Ishikawa (cell line): ENCODE measurements at regions not wholly inside any gene's neighbourhood (a gene's known extent, or its start where the extent isn't known, plus 50 kb on each side); places are given as distances from the start of the nearest gene placed in this dataset.

Experiments
- CEBPB ChIP-seq: IDR thresholded peaks from 2 replicates; pipeline ENCODE4 v1.6.1; 2012
- CREB1 ChIP-seq: IDR thresholded peaks from 2 replicates; pipeline ENCODE4 v1.6.1; 2012; ENCODE audit warnings: low read depth
- EGR1 ChIP-seq: IDR thresholded peaks from 2 replicates; pipeline ENCODE4 v1.6.1; 2012
- EP300 ChIP-seq: IDR thresholded peaks from 2 replicates; pipeline ENCODE4 v1.6.1; 2012; ENCODE audit warnings: borderline replicate concordance
- FOXM1 ChIP-seq: IDR thresholded peaks from 2 replicates; pipeline ENCODE4 v1.6.1; 2012; ENCODE audit warnings: low read depth, borderline replicate concordance
- NFIC ChIP-seq: IDR thresholded peaks from 2 replicates; pipeline ENCODE4 v1.6.1; 2012
- RAD21 ChIP-seq: IDR thresholded peaks from 2 replicates; pipeline ENCODE4 v1.6.1; 2012; ENCODE audit warnings: low read depth
- REST ChIP-seq: IDR thresholded peaks from 2 replicates; pipeline ENCODE4 v1.6.1; 2012; ENCODE audit warnings: low read depth, mild to moderate bottlenecking
- TAF1 ChIP-seq: IDR thresholded peaks from 2 replicates; pipeline ENCODE4 v1.6.1; 2012; ENCODE audit warnings: low read depth, mild to moderate bottlenecking
- TCF12 ChIP-seq: IDR thresholded peaks from 2 replicates; pipeline ENCODE4 v1.6.1; 2012; ENCODE audit warnings: low read depth
- TEAD4 ChIP-seq: IDR thresholded peaks from 2 replicates; pipeline ENCODE4 v1.6.1; 2012
- YY1 ChIP-seq: IDR thresholded peaks from 2 replicates; pipeline ENCODE4 v1.6.1; 2012; ENCODE audit warnings: low read depth
- ZBTB7A ChIP-seq: IDR thresholded peaks from 2 replicates; pipeline ENCODE4 v1.6.1; 2012; ENCODE audit warnings: low read depth
- TF ChIP-seq, protein P1 (sequence below): IDR thresholded peaks from 2 replicates; pipeline ENCODE4 v1.6.1; 2012
- TF ChIP-seq, protein P2 (sequence below): IDR thresholded peaks from 2 replicates; pipeline ENCODE4 v1.6.1; 2012

GRCh38 chr6:28615955-28616747, 90.5 kb downstream of the GPX5 start:
- TF ChIP-seq EGR1 (no peak), RAD21 (no peak), CEBPB (no peak), YY1 (no peak), ZBTB7A (no peak), FOXM1 (no peak), TAF1 (no peak), NFIC (no peak), TCF12 (no peak), TEAD4 (no peak), EP300 (no peak), REST (no peak), CREB1 (no peak)
- TF ChIP-seq, protein P1, sequence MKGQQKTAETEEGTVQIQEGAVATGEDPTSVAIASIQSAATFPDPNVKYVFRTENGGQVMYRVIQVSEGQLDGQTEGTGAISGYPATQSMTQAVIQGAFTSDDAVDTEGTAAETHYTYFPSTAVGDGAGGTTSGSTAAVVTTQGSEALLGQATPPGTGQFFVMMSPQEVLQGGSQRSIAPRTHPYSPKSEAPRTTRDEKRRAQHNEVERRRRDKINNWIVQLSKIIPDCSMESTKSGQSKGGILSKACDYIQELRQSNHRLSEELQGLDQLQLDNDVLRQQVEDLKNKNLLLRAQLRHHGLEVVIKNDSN: no peak
- TF ChIP-seq, protein P2, sequence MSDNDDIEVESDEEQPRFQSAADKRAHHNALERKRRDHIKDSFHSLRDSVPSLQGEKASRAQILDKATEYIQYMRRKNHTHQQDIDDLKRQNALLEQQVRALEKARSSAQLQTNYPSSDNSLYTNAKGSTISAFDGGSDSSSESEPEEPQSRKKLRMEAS: no peak

DNA sequence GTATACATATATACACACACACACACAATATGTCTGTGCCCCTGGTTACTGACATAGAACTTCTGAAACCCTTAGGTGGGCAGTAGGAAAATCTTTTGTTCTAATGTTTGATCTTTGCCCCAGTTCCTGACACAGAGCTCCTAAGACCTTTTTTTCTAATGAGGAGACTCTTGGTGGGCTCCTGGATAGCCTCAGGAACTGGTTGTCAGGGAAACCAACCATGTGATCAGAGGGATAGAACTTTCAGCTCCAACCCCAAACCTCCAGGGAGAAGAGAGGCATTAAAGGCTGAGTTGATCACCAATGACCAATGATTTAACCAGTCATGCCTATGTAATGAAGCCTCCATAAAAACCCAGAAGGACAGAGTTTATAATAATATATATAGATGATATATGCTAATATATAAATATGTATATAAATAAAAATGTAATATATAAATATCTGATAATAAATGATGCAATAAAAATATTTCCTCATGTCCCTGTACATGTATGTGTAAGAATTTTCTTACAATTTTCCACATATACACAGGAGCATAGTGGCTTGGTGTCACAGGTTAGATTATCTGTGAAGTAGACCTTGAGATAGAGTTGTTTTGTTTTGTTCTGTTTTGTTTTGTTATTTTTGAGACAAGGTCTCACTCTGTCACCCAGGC, 93.3 kb downstream of the GPX5 start:
- no peak for TF ChIP-seq ZBTB7A
- TF ChIP-seq TEAD4: no peak

DNA sequence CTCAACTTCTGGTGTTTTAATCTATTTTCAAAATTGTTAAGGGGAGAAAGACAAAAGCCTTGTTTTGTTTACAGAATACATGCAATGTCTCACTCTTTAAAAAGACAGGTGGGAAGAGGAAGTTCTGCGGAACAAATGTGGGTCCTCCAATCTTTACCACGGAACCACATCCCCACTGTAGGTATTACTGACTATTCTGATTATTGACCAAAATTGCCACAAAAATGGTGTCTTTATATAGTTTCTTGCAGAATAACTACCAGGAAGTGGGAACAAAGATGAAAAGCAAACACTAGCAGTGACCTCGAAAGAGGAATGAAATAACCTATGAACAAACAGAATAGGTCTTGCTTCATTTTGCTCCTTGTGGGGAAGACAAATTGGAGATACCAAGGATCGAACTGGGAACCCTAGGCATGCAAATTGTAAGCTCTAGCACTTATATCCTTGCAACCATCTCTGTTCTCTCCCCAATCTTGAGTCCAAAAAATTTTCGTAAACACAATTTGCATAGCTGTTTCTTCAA, 106.7 kb downstream of the GPX5 start:
- TF ChIP-seq RAD21 (no peak), FOXM1 (no peak), YY1 (no peak), EGR1 (no peak), TCF12 (no peak), CEBPB (no peak), TEAD4 (no peak), EP300 (no peak), TAF1 (no peak), ZBTB7A (no peak), NFIC (no peak), REST (no peak), CREB1 (no peak)
- TF ChIP-seq, protein P2: no peak
- TF ChIP-seq, protein P1: no peak

- TF ChIP-seq EP300: no peak
- TF ChIP-seq, protein P2: no peak
- no peak for TF ChIP-seq CREB1
- TF ChIP-seq CEBPB: no peak
- TF ChIP-seq RAD21: no peak
Observed at GRCh38 chr6:28633445-28634215, 107.9 kb downstream of the GPX5 start.

- TF ChIP-seq TCF12 (no peak), CEBPB (no peak)
Observed at GRCh38 chr6:28634411-28634760, 108.7 kb downstream of the GPX5 start.
